Activated B cell treated with CpG ODN at 0.5 μM for 24 hours (primary cell): ENCODE measurements at regions not wholly inside any gene's neighbourhood (a gene's known extent, or its start where the extent isn't known, plus 50 kb on each side); places are given as distances from the start of the nearest gene placed in this dataset.

Source experiments
- ATAC-seq: fragments of 200-7000 bp; cut with Tn5 transposase; one replicate; pipeline ENCODE4 v1.10.0; 2021; ENCODE audit warnings: low read depth, mild to moderate bottlenecking, moderate library complexity
- CTCF ChIA-PET: fragments of 350-600 bp; sonication (Branson Sonifier 250); formaldehyde crosslinking; loops from one replicate; lab custom pipeline; 2021; ENCODE audit warnings: antibody characterized with exemption; lab: Charles Lee
- POLR2A ChIA-PET: fragments of 350-600 bp; sonication (Branson Sonifier 250); formaldehyde crosslinking; loops from one replicate; lab custom pipeline; 2021; ENCODE audit warnings: antibody characterized with exemption; lab: Charles Lee
- DNase-seq: peaks from one replicate; pipeline ENCODE4 v3.0.0; 2022
- H3K27ac Mint-ChIP-seq: one replicate; pipeline ENCODE4 v1.8.0; 2020; ENCODE audit warnings: mixed read lengths
- H3K27me3 Mint-ChIP-seq: one replicate; pipeline ENCODE4 v1.8.0; 2021; ENCODE audit warnings: mixed read lengths
- H3K36me3 Mint-ChIP-seq: one replicate; pipeline ENCODE4 v1.8.0; 2021; ENCODE audit warnings: low read depth, mixed read lengths
- H3K4me1 Mint-ChIP-seq: one replicate; pipeline ENCODE4 v1.8.0; 2021; ENCODE audit warnings: mixed read lengths
- H3K4me3 Mint-ChIP-seq: one replicate; pipeline ENCODE4 v1.8.0; 2020; ENCODE audit warnings: mild to moderate bottlenecking, mixed read lengths
- H3K9me3 Mint-ChIP-seq: one replicate; pipeline ENCODE4 v1.8.0; 2020; ENCODE audit warnings: mixed read lengths
- CTCF ChIP-seq: fragments of 200-600 bp; IDR thresholded peaks from one replicate; pipeline ENCODE4 v1.8.0; 2022; ENCODE audit warnings: antibody characterized with exemption, mild to moderate bottlenecking
- intact Hi-C: fragments of 100-400 bp; cut with micrococcal nuclease; formaldehyde crosslinking; loops from one replicate; pipeline ENCODE4 v1.15.1; 2024

GRCh38 chr3:146929696-146930095 lies 324.6 kb upstream of the PLSCR5 start:
- Mint-ChIP-seq H3K36me3 (no peaks in the 10 kb centered on the region), H3K27ac (no peak overlapping the region), H3K27me3 (no peaks in the 10 kb centered on the region), H3K4me3 (no peak overlapping the region), H3K4me1 (no peaks in the 10 kb centered on the region), H3K9me3 (no peaks in the 10 kb centered on the region)
- ChIA-PET POLR2A (no interaction called here), CTCF (no interaction called here)
- TF ChIP-seq CTCF, result no peak
- DNase-seq, result no peak
- intact Hi-C loops, result no loop called here
- ATAC-seq, result no peak

- Mint-ChIP-seq H3K36me3 (no peaks in the 10 kb centered on the region), H3K9me3 (no peaks in the 10 kb centered on the region), H3K27ac (no peak overlapping the region), H3K27me3 (no peaks in the 10 kb centered on the region), H3K4me3 (no peak overlapping the region), H3K4me1 (no peaks in the 10 kb centered on the region)
- DNase-seq, result no peak
- ChIA-PET POLR2A (no interaction called here), CTCF (no interaction called here)
- no peak for ATAC-seq
- no peak for TF ChIP-seq CTCF
- intact Hi-C loops, result no loop called here
Measured at GRCh38 chr3:146928421-146929059, 323.4 kb upstream of the PLSCR5 start.

- ChIA-PET POLR2A (no interaction called here), CTCF (no interaction called here)
- Mint-ChIP-seq H3K4me3 (no peak overlapping the region), H3K27ac (no peak overlapping the region), H3K27me3 (no peaks in the 10 kb centered on the region), H3K4me1 (no peaks in the 10 kb centered on the region), H3K36me3 (no peaks in the 10 kb centered on the region), H3K9me3 (peaks cover 2% of the 10 kb centered on the region)
- intact Hi-C loops, result no loop called here
- ATAC-seq (no peak), DNase-seq (no peak)
- no peak for TF ChIP-seq CTCF
Measured at GRCh38 chr3:146921693-146922092, 316.5 kb upstream of the PLSCR5 start.

- ChIA-PET POLR2A (no interaction called here), CTCF (no interaction called here)
- Mint-ChIP-seq H3K4me1 (no peaks in the 10 kb centered on the region), H3K27me3 (no peaks in the 10 kb centered on the region), H3K9me3 (peaks cover 2% of the 10 kb centered on the region), H3K4me3 (no peak overlapping the region), H3K36me3 (no peaks in the 10 kb centered on the region), H3K27ac (no peak overlapping the region)
- intact Hi-C loops, result no loop called here
- DNase-seq (no peak), ATAC-seq (no peak)
- no peak for TF ChIP-seq CTCF
Measured at GRCh38 chr3:146914409-146914808, 309.3 kb upstream of the PLSCR5 start.

- Mint-ChIP-seq H3K27ac (no peak overlapping the region), H3K4me3 (no peak overlapping the region), H3K27me3 (no peaks in the 10 kb centered on the region), H3K9me3 (no peaks in the 10 kb centered on the region), H3K4me1 (no peaks in the 10 kb centered on the region), H3K36me3 (no peaks in the 10 kb centered on the region)
- ATAC-seq (no peak), DNase-seq (no peak)
- ChIA-PET POLR2A (no interaction called here), CTCF (no interaction called here)
- no peak for TF ChIP-seq CTCF
- intact Hi-C loops, result no loop called here
Measured at GRCh38 chr3:146912241-146913015, 307.3 kb upstream of the PLSCR5 start.
